ENCODE measurements at regions not wholly inside any gene's neighbourhood (a gene's known extent, or its start where the extent isn't known, plus 50 kb on each side); places are given as distances from the start of the nearest gene placed in this dataset.

DNA sequence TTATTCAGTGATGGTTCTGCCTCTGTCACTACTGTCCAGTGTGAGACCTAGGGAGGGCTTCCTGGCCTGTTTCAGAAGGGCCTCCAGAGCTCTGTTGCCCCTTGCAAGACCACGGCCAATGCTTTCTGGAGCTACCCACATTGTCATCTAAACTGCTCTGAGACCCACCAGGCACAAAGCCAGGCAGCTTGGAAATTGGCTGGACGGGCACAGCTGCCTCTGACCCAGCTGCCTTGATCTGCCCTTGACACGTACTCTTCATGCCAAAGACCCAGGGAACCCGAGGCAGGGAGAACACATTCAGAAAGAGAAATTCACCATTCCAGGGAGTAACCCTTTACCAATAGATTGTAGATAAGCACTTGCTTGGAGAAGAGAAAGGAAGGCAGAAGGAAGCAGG, 183.7 kb upstream of the SIX2 start:
- no peak overlapping the region for H3K27ac ChIP-seq
- no peaks in the 10 kb centered on the region for H3K27me3 ChIP-seq
- DNase-seq (ENCODE audit: low spot score in 2 of 2) = no peak
- TF ChIP-seq EP300 (IDR thresholded peaks at IDR 0.05) (no peak), POLR2AphosphoS5 (IDR thresholded peaks at IDR 0.05) (no peak), POLR2A (IDR thresholded peaks at IDR 0.05) (no peak)
- TF ChIP-seq, protein P1, sequence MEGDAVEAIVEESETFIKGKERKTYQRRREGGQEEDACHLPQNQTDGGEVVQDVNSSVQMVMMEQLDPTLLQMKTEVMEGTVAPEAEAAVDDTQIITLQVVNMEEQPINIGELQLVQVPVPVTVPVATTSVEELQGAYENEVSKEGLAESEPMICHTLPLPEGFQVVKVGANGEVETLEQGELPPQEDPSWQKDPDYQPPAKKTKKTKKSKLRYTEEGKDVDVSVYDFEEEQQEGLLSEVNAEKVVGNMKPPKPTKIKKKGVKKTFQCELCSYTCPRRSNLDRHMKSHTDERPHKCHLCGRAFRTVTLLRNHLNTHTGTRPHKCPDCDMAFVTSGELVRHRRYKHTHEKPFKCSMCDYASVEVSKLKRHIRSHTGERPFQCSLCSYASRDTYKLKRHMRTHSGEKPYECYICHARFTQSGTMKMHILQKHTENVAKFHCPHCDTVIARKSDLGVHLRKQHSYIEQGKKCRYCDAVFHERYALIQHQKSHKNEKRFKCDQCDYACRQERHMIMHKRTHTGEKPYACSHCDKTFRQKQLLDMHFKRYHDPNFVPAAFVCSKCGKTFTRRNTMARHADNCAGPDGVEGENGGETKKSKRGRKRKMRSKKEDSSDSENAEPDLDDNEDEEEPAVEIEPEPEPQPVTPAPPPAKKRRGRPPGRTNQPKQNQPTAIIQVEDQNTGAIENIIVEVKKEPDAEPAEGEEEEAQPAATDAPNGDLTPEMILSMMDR (IDR thresholded peaks at IDR 0.05) = no peak
- H3K36me3 ChIP-seq = no peaks in the 10 kb centered on the region
- WGBS = 86% methylated on average over 4 of the region's 4 CpGs
- peaks cover 4% of the 10 kb centered on the region for H3K4me1 ChIP-seq
- no peaks in the 10 kb centered on the region for H3K9me3 ChIP-seq
- H3K4me3 ChIP-seq = no peak overlapping the region

DNA sequence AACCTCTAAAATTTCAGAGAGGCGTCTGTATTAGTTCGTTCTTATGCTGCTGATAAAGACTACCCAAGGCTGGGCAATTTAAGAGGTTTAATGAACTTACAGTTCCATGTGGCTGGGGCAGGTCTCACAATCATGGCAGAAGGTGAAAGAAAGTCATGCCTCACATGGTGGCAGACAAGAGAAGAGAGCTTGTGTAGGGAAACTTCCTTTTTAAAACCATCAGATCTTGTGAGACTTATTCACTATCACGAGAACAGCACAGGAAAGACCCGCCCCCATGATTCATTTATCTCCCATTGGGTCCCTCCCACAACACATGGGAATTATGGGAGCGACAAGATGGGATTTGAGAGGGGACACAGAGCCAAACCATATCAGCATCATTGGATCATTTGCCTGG, 183.2 kb upstream of the SIX2 start:
- H3K9me3 ChIP-seq = no peaks in the 10 kb centered on the region
- H3K27ac ChIP-seq = no peak overlapping the region
- H3K27me3 ChIP-seq = no peaks in the 10 kb centered on the region
- H3K36me3 ChIP-seq = no peaks in the 10 kb centered on the region
- DNase-seq (ENCODE audit: low spot score in 2 of 2) = no peak
- H3K4me1 ChIP-seq = peaks cover 4% of the 10 kb centered on the region
- no peak for TF ChIP-seq POLR2A (IDR thresholded peaks at IDR 0.05)
- TF ChIP-seq, protein P1 (IDR thresholded peaks at IDR 0.05) = no peak
- TF ChIP-seq EP300 (IDR thresholded peaks at IDR 0.05) = no peak
- TF ChIP-seq POLR2AphosphoS5 (IDR thresholded peaks at IDR 0.05) = no peak
- WGBS = 76% methylated on average over 5 of the region's 5 CpGs
- H3K4me3 ChIP-seq = no peak overlapping the region

DNA sequence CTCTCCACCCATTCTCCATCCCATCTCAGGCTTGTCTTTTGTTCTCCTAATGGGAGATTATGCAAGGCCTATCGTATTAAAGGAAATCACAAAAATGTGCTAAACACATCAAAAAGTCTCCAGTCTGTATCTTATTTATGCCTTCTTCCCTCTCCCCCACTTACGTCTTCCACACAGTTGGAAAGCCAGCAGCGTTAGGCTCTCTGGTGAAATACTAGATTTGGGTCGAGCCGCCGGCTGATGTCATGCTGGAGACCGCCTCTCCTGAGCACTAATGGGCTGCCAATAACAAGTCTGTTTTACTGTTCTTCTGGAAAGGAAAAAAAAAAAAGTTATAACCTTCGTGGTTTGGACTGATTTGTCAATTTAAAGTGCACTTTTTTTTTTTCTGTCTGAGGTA, 182.7 kb upstream of the SIX2 start:
- 55% methylated on average over 8 of the region's 8 CpGs for WGBS
- Histone ChIP-seq H3K27me3 (no peaks in the 10 kb centered on the region), H3K36me3 (no peaks in the 10 kb centered on the region), H3K4me1 (peaks cover 4% of the 10 kb centered on the region), H3K9me3 (no peaks in the 10 kb centered on the region), H3K27ac (no peak overlapping the region), H3K4me3 (no peak overlapping the region)
- no peak for DNase-seq (ENCODE audit: low spot score in 2 of 2)
- TF ChIP-seq POLR2A (IDR thresholded peaks at IDR 0.05) = no peak
- no peak for TF ChIP-seq EP300 (IDR thresholded peaks at IDR 0.05)
- no peak for TF ChIP-seq POLR2AphosphoS5 (IDR thresholded peaks at IDR 0.05)
- TF ChIP-seq, protein P1 (IDR thresholded peaks at IDR 0.05) = no peak

DNA sequence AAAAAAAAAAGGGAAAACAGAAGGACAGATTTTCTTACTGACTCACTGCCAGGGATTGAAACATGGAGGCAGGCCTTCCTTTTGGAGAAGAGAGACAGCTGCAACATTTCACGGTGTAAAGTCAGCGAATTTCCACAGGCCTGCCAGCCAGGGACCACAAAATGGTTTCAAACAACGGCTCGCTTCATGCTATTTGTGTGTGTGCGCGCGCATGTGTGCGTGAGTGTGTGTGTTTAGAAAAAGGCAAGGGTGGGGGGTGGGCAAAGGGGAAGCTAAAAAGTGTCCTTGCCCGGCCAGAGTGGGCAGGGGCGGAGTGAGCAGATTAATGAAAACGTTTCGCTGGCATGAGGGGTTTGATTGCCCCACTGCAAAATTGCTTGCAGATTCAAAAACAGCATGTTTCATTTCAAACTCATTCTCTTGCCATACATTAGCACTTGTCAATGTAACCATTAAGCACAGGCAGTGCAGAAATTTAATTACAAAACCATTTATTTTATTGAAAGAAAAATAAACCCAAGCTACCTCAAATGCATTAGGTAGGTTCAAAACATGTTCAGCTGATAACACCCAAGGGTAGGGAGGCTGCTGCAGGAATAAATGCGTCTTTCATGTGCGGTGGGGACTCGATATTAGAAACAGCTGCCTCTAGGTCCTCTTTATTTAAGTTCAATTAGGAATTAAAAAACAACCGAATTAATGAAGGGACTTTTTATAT, 182.1 kb upstream of the SIX2 start:
- Histone ChIP-seq H3K27me3 (no peaks in the 10 kb centered on the region), H3K4me3 (no peak overlapping the region), H3K9me3 (no peaks in the 10 kb centered on the region), H3K4me1 (peaks cover 4% of the 10 kb centered on the region), H3K27ac (no peak overlapping the region), H3K36me3 (no peaks in the 10 kb centered on the region)
- no peak for DNase-seq (ENCODE audit: low spot score in 2 of 2)
- TF ChIP-seq, protein P1 (IDR thresholded peaks at IDR 0.05) = no peak
- TF ChIP-seq POLR2AphosphoS5 (IDR thresholded peaks at IDR 0.05) (no peak), POLR2A (IDR thresholded peaks at IDR 0.05) (no peak), EP300 (IDR thresholded peaks at IDR 0.05) (no peak)
- WGBS = 78% methylated on average over 16 of the region's 16 CpGs

DNA sequence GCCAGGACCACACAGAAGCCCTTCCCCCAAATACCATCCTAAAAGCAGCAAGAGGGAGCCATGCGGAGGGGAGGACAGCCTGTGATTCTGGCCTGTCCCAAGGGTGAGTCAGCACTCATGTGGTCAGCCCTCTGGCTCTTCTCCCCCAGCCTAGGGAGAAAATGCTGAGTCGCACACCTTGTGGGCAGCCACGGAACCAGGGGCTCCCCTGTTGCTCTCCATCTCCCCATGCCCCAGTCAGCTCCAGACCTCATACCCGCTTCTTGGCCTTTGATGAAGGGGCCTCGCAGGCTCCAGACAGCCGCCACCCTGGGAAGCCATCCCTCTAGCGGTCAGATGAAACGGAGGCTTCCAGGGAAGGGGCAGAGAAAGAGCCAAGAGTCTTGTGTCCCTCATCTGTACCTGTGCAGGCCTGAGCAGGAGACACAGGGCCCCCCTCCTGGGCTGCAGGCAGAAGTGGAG, 181.3 kb upstream of the SIX2 start:
- no peak overlapping the region for H3K27ac ChIP-seq
- no peaks in the 10 kb centered on the region for H3K36me3 ChIP-seq
- no peaks in the 10 kb centered on the region for H3K27me3 ChIP-seq
- no peak overlapping the region for H3K4me3 ChIP-seq
- TF ChIP-seq EP300 (IDR thresholded peaks at IDR 0.05) = no peak
- TF ChIP-seq, protein P1 (IDR thresholded peaks at IDR 0.05) = no peak
- no peak for TF ChIP-seq POLR2A (IDR thresholded peaks at IDR 0.05)
- TF ChIP-seq POLR2AphosphoS5 (IDR thresholded peaks at IDR 0.05) = no peak
- DNase-seq (ENCODE audit: low spot score in 2 of 2) = no peak
- H3K9me3 ChIP-seq = no peaks in the 10 kb centered on the region
- WGBS = 90% methylated on average over 5 of the region's 8 CpGs
- peaks cover 4% of the 10 kb centered on the region for H3K4me1 ChIP-seq

Data from suprapubic skin (tissue), 4 donors.